HFFc6 (cell line): ENCODE measurements at regions not wholly inside any gene's neighbourhood (a gene's known extent, or its start where the extent isn't known, plus 50 kb on each side); places are given as distances from the start of the nearest gene placed in this dataset.

Experiments
- DNase-seq: peaks from one replicate; pipeline ENCODE4 v3.0.0-alpha.2; 2018
- H3K27ac Mint-ChIP-seq: 2 replicates; pipeline ENCODE4 v1.8.0; 2020; ENCODE audit warnings: mild to moderate bottlenecking, mixed read lengths
- H3K27me3 Mint-ChIP-seq: 2 replicates; pipeline ENCODE4 v1.8.0; 2021; ENCODE audit warnings: mild to moderate bottlenecking, moderate library complexity, mixed read lengths; ENCODE audit not compliant: insufficient read depth
- H3K36me3 Mint-ChIP-seq: 2 replicates; pipeline ENCODE4 v1.8.0; 2021; ENCODE audit warnings: low read depth, mixed read lengths
- H3K4me1 Mint-ChIP-seq: 2 replicates; pipeline ENCODE4 v1.8.0; 2020; ENCODE audit warnings: low read depth, mixed read lengths
- H3K4me3 Mint-ChIP-seq: 2 replicates; pipeline ENCODE4 v1.8.0; 2020; ENCODE audit warnings: mild to moderate bottlenecking, moderate library complexity, mixed read lengths
- H3K9me3 Mint-ChIP-seq: 2 replicates; pipeline ENCODE4 v1.8.0; 2020; ENCODE audit warnings: mild to moderate bottlenecking, mixed read lengths
- CTCF ChIP-seq: fragments of 200-600 bp; sonication (generic); IDR thresholded peaks from 2 replicates; pipeline ENCODE4 v1.5.0; 2021; ENCODE audit warnings: antibody characterized with exemption, mild to moderate bottlenecking

DNA sequence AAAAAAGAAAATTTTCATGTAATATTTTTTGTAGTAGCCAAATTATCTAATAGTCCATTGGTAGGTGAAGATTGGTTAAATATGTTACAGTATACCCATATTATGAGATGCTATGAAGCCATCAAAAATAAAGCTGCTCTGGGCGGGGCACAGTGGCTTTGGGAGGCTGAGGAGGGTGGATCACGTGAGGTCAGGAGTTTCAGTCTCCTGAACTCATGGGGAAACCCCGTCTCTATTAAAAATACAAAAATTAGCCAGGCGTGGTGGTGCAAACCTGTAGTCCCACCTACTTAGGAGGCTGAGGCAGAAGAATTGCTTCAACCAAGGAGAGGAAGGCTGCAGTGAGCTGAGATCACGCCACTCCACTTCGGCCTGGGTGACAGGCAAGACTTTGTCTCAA lies 360.5 kb downstream of the KIF16B start:
- Mint-ChIP-seq H3K9me3 (peaks cover 58% of the 10 kb centered on the region), H3K4me3 (no peak overlapping the region), H3K36me3 (no peaks in the 10 kb centered on the region), H3K27ac (no peak overlapping the region), H3K4me1 (no peaks in the 10 kb centered on the region), H3K27me3 (no peaks in the 10 kb centered on the region)
- TF ChIP-seq CTCF, result no peak
- DNase-seq, result no peak

- DNase-seq, result no peak
- TF ChIP-seq CTCF, result no peak
- Mint-ChIP-seq H3K27ac (no peak overlapping the region), H3K27me3 (no peaks in the 10 kb centered on the region), H3K4me1 (no peaks in the 10 kb centered on the region), H3K36me3 (no peaks in the 10 kb centered on the region), H3K9me3 (peaks cover 67% of the 10 kb centered on the region), H3K4me3 (no peak overlapping the region)
Measured at GRCh38 chr20:16209951-16210361, 363.3 kb downstream of the KIF16B start.

- Mint-ChIP-seq H3K4me3 (no peak overlapping the region), H3K4me1 (no peaks in the 10 kb centered on the region), H3K27me3 (no peaks in the 10 kb centered on the region), H3K27ac (no peak overlapping the region), H3K9me3 (peaks cover 67% of the 10 kb centered on the region), H3K36me3 (no peaks in the 10 kb centered on the region)
- DNase-seq, result no peak
- TF ChIP-seq CTCF, result no peak
Measured at GRCh38 chr20:16209357-16209756, 363.9 kb downstream of the KIF16B start.

DNA sequence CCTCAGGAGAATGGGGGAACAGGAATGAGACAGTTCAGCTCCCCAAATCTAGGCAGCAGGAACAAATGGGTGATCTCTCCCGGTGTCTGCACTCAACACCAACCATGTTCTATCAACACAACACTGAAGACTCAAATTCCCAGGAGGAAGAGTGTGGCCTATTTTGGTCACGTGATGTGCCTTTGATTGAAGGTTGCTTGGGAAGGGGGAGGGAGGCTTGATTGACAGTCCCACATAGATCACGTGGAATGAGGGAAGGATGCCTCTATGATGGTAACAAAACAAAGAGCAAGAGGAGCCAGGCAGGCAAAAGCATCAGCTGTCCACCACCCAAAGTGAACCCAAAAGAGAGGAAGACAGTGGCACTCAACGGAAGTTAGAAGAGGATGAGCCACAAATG lies 364.8 kb downstream of the KIF16B start:
- Mint-ChIP-seq H3K36me3 (no peaks in the 10 kb centered on the region), H3K4me1 (no peaks in the 10 kb centered on the region), H3K4me3 (no peak overlapping the region), H3K27ac (no peak overlapping the region), H3K27me3 (no peaks in the 10 kb centered on the region), H3K9me3 (peaks cover 66% of the 10 kb centered on the region)
- no peak for TF ChIP-seq CTCF
- DNase-seq, result no peak

DNA sequence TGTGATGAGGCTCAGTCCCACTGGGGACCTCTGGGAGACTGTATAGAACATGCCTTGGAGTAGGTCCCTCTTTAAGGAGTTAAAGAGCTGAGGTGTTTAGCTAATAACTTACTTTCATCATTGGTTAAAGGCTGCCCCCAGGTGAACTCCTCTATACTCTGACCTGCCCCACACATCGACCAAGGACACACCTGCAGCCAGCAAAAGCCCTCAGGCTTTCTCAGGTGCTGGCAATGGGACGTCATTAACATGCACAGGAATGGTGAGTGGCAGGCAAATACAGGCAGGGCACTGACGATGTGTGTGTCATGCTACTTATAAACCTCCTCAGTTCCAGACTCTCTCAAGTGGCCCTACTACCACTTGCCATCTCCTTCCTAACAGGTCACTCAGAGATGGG lies 366.4 kb downstream of the KIF16B start:
- Mint-ChIP-seq H3K4me1 (no peaks in the 10 kb centered on the region), H3K27me3 (no peaks in the 10 kb centered on the region; the same call in 1 of the 2 replicates), H3K4me3 (no peak overlapping the region), H3K36me3 (no peaks in the 10 kb centered on the region), H3K9me3 (peaks cover 71% of the 10 kb centered on the region), H3K27ac (no peak overlapping the region)
- TF ChIP-seq CTCF, result no peak
- no peak for DNase-seq

GRCh38 chr20:16205507-16205906 lies 367.7 kb downstream of the KIF16B start:
- DNase-seq, result no peak
- H3K9me3 Mint-ChIP-seq, result peaks cover 66% of the 10 kb centered on the region
- no peaks in the 10 kb centered on the region for H3K4me1 Mint-ChIP-seq
- TF ChIP-seq CTCF, result no peak
- no peaks in the 10 kb centered on the region; the same call in 1 of the 2 replicates for H3K27me3 Mint-ChIP-seq
- no peaks in the 10 kb centered on the region for H3K36me3 Mint-ChIP-seq
- H3K4me3 Mint-ChIP-seq, result no peak overlapping the region
- H3K27ac Mint-ChIP-seq, result no peak overlapping the region
